ENCODE measurements at regions not wholly inside any gene's neighbourhood (a gene's known extent, or its start where the extent isn't known, plus 50 kb on each side); places are given as distances from the start of the nearest gene placed in this dataset.

DNA sequence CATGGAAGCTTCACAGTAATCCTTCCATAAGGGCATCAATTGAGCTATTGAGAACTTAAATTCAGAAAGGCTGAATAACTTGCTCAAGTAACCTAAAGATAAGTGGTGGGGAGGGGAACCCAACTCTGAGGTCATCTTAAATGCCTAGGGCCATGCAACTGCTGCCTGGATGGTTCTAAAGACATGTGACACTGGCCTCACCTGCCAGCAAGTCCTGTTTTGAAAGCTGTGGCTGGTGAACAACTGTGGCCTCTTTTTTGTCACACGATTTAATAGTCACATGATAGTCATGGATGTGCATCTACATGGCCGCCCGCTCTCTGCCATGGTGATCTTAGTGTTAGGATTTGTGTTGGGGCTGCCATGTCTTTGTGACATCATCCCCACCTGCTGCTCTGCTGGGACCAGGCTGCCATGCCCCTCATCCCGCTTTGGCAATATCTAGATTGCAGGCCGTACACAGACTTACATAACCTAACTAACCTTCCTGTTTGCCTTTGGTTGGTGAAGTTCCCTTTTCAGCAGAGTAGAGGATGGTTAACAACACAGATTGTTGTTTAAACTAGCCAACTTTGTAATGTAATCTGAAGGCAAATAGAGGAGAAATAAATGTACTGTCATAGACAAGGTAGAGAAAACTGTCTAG, 177.9 kb upstream of the SH3BP4 start:
- in situ Hi-C loops (cut with HindIII; ENCODE audit: low sequenced_read_pairs) = no loop called here
- no peak for DNase-seq (ENCODE audit: low spot score)

DNA sequence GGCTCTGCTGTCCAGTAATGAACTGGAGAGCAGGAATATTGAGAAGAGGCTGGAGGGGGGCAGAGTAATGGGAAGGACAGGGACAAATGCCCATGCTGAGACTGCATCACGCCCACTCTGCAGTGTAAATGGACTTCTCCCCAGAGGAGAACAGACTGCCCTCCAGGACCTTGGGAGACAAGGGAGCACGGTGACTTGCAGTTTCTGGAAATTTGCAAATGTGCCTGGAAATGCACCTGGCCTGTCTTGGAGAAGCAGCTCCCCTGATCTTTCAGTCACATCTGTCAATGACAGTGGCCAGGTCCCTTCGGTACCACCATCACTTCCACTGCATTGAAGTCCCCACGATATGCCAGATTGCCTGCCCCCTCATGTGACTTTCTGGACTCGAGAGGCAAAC, 178.7 kb upstream of the SH3BP4 start:
- in situ Hi-C loops (cut with HindIII; ENCODE audit: low sequenced_read_pairs) = no loop called here
- no peak for DNase-seq (ENCODE audit: low spot score)

DNA sequence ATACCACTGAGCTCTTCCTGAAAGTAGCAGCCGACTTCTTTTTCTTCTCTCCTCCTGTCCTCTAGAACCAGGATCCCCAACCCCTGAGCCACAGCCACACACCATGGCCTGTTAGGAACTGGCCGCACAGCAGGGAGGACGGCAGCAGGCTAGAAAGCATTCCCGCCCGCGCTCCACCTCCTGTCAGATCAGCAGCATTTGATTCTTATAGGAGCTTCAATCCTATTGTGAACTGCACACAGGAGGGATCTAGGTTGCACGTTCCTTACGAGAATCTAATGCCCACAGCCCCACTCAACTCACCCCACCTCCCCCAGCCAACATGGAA, 179.1 kb upstream of the SH3BP4 start:
- in situ Hi-C loops (cut with HindIII; ENCODE audit: low sequenced_read_pairs) = no loop called here
- no peak for DNase-seq (ENCODE audit: low spot score)

DNA sequence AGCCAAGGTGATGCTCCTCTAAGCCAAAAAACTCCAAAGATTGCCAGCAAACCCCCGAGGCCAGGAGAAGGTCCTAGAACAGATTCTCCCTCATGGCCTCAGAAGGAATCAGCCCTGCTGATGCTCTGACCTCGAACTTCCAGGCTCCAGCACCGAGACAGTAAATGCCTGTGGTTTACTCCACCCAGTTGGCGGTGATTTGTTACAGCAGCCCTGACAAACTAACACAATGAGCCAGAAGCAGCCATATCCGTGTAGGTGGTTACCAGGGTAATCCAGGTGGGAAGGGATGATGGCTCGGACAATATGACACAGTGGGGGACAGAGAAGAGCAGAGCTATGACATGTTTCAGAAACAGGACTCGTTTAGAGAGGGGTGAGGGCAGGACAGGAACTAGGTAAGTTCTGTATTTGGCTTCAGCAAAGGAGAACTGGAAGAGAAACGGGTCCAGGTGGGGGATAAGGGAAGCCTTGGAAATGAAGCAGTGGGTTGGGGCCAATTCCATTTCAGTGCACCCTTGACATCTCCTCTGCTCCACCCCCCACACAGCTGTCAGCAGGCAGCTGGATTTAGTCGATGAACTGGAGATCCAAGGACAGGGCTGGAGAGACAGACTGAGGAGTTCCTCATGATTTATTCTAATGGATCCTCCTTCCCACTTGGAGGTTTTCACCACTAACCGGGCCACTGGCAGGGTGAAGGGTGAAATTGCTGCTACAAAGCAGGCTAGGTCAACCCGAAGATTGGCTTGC, 179.7 kb upstream of the SH3BP4 start:
- in situ Hi-C loops (cut with HindIII; ENCODE audit: low sequenced_read_pairs) = no loop called here
- no peak for DNase-seq (ENCODE audit: low spot score)

DNA sequence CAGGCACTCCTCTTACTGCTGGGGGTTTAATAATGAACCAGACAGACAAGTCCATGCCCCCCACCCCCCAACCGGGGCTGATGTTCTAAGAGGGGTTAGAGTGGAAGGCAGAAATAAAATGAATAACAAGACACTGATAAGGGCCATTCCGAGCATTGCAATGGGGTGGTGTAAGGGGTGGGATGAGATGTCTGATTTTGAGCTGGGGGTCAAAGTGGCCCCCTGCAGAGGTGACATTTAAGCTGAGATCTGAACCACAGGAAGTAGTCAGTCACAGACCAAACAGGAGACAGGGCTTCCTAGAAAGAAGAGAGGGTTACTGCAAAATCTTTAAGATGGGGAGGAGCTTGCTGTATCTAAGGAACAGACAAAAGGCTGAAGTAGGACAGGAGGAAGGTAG, 180.6 kb upstream of the SH3BP4 start:
- in situ Hi-C loops (cut with HindIII; ENCODE audit: low sequenced_read_pairs) = no loop called here
- no peak for DNase-seq (ENCODE audit: low spot score)

DNA sequence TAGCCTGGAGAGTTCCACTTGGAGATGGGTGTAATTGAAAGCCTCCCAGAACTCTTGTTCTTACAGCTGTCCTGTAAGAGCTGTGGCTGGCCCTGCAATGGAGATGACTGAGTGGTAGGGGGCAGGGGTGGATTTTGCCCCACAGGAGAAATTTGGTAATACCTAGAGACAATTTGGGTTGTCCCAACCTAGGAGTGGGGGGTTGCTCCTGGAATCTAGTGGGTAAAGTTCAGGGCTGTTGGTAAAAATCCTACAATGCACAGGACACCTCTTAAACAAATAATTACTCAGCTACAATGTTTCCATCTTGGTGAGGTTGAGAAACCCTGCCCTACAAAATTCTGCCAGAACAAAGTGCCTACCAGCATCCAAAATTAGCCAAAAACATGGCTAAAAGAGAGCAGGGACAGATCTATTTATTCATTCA, 181.1 kb upstream of the SH3BP4 start:
- in situ Hi-C loops (cut with HindIII; ENCODE audit: low sequenced_read_pairs) = no loop called here
- DNase-seq (ENCODE audit: low spot score) = no peak

DNA sequence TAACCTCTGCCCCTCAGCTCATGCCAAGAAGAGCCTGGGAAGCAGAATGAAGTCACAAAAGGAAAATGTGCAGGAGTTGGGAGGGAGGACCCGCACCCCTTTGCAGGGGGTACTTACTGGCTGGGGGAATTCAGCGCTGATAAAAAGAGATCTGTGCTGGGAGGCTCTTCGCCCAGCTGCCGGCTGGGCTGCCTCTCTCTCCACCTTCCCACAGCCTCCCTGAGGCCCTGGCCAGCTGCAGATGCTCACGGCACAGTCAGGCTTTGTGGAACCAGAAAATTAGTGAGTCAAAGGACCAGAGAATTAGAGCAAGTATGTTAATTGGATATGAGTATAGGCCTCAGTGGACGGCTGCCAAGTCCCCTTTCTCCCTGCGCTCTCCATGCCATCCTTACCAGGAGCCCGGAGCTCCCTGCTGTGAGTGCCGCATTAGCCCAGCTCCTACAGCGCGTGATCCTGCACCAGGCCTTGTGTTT, 181.7 kb upstream of the SH3BP4 start:
- no peak for DNase-seq (ENCODE audit: low spot score)
- in situ Hi-C loops (cut with HindIII; ENCODE audit: low sequenced_read_pairs) = no loop called here

DNA sequence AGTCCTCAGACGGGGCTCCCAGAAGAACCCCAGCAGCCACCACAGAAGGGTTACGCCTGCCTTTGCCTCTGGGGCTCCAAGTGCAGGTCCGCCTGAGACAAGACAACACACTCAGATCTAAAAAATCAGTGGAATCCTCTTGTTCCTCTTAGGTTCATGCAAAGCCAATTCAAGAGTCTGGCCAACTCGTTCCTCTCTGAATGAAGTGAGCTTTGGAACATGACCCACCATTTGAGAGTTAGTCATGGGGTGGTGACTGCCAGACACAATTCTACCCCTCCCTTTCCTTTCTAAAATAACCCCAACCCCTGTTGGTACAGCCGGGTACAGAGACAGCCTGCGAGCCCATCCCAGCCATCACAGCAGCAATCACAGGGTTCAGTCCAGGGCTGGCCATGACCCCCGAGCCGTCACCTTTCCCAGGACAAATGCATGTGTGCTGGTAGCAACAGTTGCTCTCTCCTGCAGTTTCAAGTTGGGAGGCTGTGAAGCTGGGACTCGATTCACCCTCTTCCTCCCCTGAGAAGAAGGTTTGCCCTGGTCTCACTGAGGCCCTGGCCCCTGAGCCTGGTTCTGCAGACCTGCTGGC, 183.1 kb upstream of the SH3BP4 start:
- in situ Hi-C loops (cut with HindIII; ENCODE audit: low sequenced_read_pairs) = no loop called here
- no peak for DNase-seq (ENCODE audit: low spot score)

DNA sequence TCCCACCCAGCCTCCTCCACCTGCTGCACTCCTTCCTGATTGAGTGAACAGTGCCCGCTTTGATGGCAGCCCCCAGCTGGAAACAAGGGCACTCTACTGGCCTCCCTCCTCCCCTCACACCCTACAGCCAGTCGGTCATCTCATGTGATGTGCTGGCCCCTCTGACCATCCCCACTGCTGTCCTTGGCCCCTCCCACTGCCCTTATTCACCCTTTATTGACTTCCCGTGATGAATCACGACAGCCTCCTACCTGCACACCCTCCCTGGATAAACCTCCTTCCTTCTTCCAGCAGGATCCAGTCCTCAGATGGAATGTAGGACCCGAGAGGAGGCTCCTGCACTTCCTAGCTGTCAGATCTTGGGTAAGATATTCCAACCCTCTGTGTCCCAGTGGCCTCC, 186.5 kb upstream of the SH3BP4 start:
- in situ Hi-C loops (cut with HindIII; ENCODE audit: low sequenced_read_pairs) = no loop called here
- DNase-seq (ENCODE audit: low spot score) = no peak

DNA sequence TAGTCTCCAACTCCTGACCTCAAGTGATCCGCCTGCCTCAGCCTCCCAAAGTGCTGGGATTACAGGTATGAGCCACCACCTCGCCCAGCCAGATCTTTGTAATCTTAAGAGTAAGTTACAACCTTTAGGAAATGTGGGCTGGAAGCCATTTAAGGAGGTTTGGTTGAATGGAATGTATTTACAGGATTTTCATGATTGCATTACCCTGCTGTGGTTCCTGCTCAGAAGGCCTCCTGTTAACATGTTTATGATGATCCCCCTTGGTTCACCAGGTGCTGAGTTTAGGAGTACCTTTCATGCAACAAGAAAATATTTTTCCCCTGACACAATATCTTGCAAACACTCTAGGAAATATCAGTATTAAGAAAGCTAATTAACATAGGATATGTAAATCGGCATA, 187.4 kb upstream of the SH3BP4 start:
- no peak for DNase-seq (ENCODE audit: low spot score)
- in situ Hi-C loops (cut with HindIII; ENCODE audit: low sequenced_read_pairs) = no loop called here

DNA sequence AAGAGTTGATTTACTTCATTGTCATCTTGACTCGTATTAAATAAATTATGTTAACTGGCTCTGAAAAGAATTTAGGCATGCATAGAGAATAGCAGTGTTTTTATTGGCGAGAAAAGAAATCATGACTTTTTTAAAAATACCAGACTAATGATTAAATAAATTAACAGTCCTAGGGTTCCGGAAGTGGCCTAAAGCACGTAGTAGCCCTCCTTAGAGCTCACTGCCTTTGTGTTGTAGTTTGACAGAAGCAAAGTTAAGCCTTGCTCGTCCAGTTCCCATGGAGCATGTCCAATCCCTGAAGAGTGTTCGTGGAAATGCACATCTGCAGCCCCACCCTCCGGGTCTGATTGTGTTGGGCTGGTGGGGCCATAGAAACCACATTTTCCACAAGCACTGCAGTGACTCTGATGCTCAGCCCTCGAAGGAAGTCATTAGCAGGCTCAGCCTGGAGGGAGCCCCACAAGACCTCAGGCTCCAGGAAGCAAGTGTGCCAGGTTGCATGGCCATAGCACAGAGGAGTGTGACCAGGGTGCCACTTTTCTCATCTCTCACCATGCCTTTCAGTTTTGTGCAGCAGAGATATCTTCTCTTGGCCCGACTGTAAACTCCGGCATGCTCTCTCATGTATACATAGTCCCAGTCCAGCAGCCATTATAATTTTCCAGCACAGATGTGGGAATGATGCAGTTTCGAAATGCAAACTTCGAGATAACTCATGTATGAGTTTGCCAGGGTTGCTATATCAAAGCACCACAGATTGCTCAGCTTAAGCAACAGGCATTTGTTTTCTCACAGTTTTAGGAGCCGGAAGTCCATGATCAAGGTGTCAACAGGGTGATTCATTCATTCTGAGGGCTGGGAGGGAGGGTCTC, 188.6 kb upstream of the SH3BP4 start:
- in situ Hi-C loops (cut with HindIII; ENCODE audit: low sequenced_read_pairs) = no loop called here
- DNase-seq (ENCODE audit: low spot score) = no peak

DNA sequence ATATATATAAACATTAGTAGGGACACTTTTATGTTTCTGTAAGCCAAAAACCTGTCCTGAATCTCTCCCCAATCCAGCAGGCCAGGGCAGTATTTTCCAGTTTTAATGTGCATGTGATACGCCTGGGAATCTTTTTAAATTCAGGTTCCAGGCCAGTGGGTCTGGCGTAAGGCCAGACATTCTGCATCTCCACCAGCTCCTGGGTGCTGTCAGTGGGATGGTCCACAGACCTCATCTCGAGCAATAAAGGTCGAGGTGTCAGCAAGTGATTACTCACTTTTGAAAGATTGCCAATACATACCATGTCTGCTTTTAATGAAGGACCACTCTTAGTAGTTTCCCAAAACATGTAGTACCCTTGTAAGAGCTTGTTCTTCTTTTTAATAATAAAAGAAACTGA, 189.9 kb upstream of the SH3BP4 start:
- in situ Hi-C loops (cut with HindIII; ENCODE audit: low sequenced_read_pairs) = no loop called here
- DNase-seq (ENCODE audit: low spot score) = no peak

DNA sequence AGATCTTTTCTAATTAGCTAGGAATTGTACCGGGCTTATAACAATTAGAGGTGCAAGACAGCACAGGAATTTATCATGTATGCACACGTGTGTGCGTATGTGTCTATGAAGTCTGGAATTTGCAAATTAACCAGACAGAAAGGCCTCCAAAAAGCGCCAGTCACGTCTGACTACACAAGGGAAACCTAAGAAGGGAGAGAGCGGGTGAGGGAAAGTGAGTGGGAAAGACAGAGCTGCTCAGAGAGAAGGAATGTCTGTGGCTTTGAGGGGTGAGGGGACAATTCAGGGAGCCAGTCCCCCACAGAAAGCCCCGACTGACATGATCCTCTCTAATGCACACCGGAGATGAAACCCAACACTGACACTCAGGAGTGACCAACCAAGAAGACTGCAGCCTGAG, 197.7 kb upstream of the SH3BP4 start:
- no peak for DNase-seq (ENCODE audit: low spot score)
- in situ Hi-C loops (cut with HindIII; ENCODE audit: low sequenced_read_pairs) = no loop called here

DNA sequence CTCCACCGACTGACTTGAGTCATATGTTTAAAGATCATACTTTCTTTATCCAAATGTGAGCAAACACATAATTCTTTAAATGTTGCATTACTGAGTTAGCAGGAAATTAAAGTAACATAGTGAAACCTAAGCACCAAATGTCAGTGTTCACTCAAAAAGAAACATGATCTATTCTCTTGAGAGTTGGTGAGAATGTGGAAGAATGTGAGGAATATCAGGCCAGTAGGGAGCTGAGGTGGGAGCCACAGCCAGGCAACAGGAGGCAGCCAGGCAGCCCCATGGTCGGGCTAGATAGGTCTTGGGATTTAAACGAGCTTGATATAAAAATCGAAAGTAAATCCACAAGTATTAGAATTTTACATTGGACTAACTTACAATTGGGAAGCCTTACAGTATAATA, 198.1 kb upstream of the SH3BP4 start:
- in situ Hi-C loops (cut with HindIII; ENCODE audit: low sequenced_read_pairs) = no loop called here

DNA sequence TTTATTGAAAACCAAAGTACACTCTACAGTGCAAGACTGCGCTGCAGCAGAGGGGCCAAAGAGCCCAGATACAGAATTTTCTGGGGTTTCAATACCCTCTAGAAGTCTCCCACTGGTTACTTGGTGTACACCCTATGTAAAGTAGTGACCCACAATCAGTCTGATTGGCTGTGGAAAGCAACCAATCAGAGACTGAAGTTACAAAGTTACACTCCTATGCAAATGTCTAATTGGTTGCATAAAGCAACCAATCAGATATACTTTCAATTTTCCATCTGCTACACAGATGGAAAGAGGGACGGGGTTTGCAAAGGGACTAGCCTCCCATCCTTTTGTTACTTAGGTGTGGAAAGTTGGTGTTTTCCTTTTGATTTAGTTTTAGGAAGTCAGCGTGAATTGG, 198.9 kb upstream of the SH3BP4 start:
- in situ Hi-C loops (cut with HindIII; ENCODE audit: low sequenced_read_pairs) = no loop called here
- DNase-seq (ENCODE audit: low spot score) = no peak

More for the DNA sequence above, 198.1 kb upstream of the SH3BP4 start:
- no peak for DNase-seq (ENCODE audit: low spot score)

DNA sequence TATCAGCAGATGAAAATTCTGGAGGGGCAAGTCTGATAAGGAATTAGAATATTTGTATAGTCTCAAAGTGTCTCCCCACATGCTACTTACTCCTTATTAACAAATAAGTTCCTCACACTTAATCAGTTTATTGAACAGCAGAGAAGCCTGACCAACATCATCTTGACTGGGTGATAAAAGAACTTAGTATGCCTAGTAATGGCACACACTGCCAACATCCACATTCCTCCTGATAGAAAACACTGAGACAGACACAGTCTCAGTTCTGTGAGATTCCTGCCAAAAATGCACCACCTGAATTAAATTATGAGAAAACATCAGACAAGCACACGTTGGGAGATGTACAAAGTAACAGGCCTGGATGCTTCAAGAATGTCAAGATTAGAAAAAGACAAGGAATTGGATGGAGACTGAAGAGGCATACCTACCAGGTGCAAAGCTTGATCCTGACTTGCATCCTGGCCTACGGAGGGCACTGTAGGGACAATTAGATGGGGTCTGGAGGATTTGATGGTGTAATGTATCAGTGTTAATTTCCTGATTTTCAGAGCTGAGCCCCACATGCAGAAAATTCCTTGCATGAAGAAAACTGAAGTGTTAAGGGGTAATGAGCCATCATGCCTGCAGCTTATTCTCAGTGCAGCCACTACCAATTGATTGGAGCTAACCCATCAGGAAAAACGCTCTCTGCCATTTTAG, 200.4 kb upstream of the SH3BP4 start:
- no peak for DNase-seq (ENCODE audit: low spot score)
- in situ Hi-C loops (cut with HindIII; ENCODE audit: low sequenced_read_pairs) = no loop called here

DNA sequence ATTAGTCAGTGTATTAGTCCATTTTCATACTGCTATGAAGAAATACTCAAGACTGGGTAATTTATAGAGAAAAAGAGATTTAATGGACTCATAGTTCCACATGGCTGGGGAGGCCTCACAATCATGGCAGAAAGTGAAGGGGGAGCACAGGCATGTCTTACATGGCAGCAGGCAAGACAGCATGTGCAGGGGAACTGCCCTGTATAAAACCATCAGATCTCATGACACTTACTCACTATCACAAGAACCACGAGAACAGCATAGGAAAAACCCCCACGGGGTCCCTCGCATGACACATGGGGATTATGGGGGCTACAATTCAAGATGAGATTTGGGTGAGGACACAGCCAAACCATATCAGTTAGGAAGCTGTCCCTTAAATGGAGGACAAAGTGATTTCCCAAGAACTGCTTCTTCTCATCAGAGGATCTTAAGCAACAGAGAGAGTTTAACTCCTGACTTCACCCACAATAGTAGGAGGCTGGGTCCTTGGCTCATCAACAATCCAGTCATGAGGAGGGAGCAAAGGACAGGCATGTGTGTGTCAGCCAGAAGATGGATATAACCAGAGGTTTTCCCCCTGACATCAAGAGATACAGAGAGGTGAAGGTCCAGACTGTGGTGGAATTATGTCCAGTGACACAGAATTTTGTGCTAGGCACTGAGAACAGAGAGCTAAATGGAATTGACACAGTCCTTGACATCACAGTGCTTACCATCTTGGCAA, 203.8 kb upstream of the SH3BP4 start:
- DNase-seq (ENCODE audit: low spot score) = no peak
- in situ Hi-C loops (cut with HindIII; ENCODE audit: low sequenced_read_pairs) = no loop called here

DNA sequence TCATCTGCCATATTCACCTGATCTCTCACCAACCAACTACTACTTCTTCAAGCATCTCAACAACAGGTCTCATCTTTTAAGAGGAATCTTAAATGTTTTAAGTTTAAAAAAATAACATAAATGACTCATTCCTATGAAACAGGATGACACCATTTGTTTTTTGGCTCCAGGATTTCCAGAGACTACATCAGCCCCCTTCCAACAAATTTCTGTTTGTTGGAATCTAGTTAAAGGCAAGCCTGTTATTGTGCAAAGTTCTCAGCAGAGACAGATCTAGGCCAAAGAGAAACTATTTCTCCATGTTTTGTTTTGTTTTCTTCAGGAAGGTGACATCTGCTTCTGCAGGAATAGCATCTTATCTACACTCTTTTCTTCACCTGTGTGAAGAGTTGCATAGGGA, 204.8 kb upstream of the SH3BP4 start:
- in situ Hi-C loops (cut with HindIII; ENCODE audit: low sequenced_read_pairs) = no loop called here
- no peak for DNase-seq (ENCODE audit: low spot score)

DNA sequence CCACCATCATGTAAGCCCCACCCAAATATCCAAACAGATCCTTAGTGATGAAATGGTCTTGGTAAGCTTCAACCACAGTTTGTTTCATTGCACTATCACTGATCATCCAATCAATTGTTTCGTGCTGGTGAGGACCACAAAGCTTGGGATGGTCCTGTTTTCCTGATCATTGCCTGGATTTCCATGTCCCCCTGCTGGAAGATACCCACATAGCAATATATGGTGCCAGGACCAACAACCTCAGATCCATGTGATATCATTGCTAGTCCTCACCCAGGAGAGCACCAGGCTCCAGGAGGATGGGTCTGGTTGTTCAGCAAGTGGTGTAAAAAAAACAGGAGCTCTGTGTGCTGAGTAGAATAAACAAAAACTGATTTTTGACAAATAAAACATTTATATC, 206.5 kb upstream of the SH3BP4 start:
- DNase-seq (ENCODE audit: low spot score) = no peak
- in situ Hi-C loops (cut with HindIII; ENCODE audit: low sequenced_read_pairs) = no loop called here

Data from G401 (cell line).